ENCODE measurements at regions not wholly inside any gene's neighbourhood (a gene's known extent, or its start where the extent isn't known, plus 50 kb on each side); places are given as distances from the start of the nearest gene placed in this dataset.

DNA sequence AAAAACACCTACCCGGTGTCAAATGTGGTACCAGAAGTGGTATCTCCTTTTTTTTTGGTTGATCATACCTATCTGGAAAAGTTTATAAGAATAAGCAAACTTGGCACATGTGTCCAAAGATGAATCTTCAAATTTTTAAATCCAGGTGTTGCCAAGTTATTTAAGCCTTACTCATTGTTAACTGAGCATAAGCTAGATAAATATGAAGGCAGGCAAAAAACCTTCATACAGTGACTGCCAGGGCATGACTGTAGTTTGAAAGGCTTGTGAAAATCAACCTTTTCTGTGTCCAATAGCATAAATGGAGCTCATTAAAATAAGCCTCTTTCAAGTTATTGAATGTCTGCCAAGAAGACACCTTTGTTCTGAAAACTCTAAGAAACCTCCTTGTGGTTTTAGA, 699.2 kb downstream of the DOK5 start:
- TF ChIP-seq CSDC2 (CRISPR knock-in tag; IDR thresholded peaks at IDR 0.05): no peak
- TF ChIP-seq ZNF565 (CRISPR knock-in tag; conservative IDR thresholded peaks at IDR 0.05; ENCODE audit: low read depth): no peak
- TF ChIP-seq, protein P1, sequence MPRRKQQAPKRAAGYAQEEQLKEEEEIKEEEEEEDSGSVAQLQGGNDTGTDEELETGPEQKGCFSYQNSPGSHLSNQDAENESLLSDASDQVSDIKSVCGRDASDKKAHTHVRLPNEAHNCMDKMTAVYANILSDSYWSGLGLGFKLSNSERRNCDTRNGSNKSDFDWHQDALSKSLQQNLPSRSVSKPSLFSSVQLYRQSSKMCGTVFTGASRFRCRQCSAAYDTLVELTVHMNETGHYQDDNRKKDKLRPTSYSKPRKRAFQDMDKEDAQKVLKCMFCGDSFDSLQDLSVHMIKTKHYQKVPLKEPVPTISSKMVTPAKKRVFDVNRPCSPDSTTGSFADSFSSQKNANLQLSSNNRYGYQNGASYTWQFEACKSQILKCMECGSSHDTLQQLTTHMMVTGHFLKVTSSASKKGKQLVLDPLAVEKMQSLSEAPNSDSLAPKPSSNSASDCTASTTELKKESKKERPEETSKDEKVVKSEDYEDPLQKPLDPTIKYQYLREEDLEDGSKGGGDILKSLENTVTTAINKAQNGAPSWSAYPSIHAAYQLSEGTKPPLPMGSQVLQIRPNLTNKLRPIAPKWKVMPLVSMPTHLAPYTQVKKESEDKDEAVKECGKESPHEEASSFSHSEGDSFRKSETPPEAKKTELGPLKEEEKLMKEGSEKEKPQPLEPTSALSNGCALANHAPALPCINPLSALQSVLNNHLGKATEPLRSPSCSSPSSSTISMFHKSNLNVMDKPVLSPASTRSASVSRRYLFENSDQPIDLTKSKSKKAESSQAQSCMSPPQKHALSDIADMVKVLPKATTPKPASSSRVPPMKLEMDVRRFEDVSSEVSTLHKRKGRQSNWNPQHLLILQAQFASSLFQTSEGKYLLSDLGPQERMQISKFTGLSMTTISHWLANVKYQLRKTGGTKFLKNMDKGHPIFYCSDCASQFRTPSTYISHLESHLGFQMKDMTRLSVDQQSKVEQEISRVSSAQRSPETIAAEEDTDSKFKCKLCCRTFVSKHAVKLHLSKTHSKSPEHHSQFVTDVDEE (CRISPR knock-in tag; IDR thresholded peaks at IDR 0.05): no peak
- no peak for TF ChIP-seq ZNF70 (CRISPR knock-in tag; IDR thresholded peaks at IDR 0.05)
- TF ChIP-seq BACH2 (CRISPR knock-in tag; IDR thresholded peaks at IDR 0.05; ENCODE audit: borderline replicate concordance): no peak
- TF ChIP-seq TOX (CRISPR knock-in tag; IDR thresholded peaks at IDR 0.05; ENCODE audit: borderline replicate concordance): no peak
- TF ChIP-seq RARB (CRISPR knock-in tag; IDR thresholded peaks at IDR 0.05): no peak
- TF ChIP-seq, protein P2, sequence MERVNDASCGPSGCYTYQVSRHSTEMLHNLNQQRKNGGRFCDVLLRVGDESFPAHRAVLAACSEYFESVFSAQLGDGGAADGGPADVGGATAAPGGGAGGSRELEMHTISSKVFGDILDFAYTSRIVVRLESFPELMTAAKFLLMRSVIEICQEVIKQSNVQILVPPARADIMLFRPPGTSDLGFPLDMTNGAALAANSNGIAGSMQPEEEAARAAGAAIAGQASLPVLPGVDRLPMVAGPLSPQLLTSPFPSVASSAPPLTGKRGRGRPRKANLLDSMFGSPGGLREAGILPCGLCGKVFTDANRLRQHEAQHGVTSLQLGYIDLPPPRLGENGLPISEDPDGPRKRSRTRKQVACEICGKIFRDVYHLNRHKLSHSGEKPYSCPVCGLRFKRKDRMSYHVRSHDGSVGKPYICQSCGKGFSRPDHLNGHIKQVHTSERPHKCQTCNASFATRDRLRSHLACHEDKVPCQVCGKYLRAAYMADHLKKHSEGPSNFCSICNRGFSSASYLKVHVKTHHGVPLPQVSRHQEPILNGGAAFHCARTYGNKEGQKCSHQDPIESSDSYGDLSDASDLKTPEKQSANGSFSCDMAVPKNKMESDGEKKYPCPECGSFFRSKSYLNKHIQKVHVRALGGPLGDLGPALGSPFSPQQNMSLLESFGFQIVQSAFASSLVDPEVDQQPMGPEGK (CRISPR knock-in tag; IDR thresholded peaks at IDR 0.05; ENCODE audit: borderline replicate concordance): no peak
- no peak for TF ChIP-seq ARNTL (CRISPR knock-in tag; IDR thresholded peaks at IDR 0.05; ENCODE audit: borderline replicate concordance, low read depth)
- no peak for TF ChIP-seq ISL1 (CRISPR knock-in tag; IDR thresholded peaks at IDR 0.05)
- TF ChIP-seq ZC3H10 (CRISPR knock-in tag; IDR thresholded peaks at IDR 0.05): no peak
- TF ChIP-seq PPARA (CRISPR knock-in tag; IDR thresholded peaks at IDR 0.05; ENCODE audit: borderline replicate concordance): no peak
- TF ChIP-seq ZFP30 (CRISPR knock-in tag; IDR thresholded peaks at IDR 0.05): no peak
- TF ChIP-seq, protein P3, sequence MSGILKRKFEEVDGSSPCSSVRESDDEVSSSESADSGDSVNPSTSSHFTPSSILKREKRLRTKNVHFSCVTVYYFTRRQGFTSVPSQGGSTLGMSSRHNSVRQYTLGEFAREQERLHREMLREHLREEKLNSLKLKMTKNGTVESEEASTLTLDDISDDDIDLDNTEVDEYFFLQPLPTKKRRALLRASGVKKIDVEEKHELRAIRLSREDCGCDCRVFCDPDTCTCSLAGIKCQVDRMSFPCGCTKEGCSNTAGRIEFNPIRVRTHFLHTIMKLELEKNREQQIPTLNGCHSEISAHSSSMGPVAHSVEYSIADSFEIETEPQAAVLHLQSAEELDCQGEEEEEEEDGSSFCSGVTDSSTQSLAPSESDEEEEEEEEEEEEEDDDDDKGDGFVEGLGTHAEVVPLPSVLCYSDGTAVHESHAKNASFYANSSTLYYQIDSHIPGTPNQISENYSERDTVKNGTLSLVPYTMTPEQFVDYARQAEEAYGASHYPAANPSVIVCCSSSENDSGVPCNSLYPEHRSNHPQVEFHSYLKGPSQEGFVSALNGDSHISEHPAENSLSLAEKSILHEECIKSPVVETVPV (CRISPR knock-in tag; IDR thresholded peaks at IDR 0.05): no peak
- TF ChIP-seq ZNF8 (CRISPR knock-in tag; IDR thresholded peaks at IDR 0.05): no peak
- no peak for TF ChIP-seq ESRRG (CRISPR knock-in tag; IDR thresholded peaks at IDR 0.05)
- TF ChIP-seq, protein P4, sequence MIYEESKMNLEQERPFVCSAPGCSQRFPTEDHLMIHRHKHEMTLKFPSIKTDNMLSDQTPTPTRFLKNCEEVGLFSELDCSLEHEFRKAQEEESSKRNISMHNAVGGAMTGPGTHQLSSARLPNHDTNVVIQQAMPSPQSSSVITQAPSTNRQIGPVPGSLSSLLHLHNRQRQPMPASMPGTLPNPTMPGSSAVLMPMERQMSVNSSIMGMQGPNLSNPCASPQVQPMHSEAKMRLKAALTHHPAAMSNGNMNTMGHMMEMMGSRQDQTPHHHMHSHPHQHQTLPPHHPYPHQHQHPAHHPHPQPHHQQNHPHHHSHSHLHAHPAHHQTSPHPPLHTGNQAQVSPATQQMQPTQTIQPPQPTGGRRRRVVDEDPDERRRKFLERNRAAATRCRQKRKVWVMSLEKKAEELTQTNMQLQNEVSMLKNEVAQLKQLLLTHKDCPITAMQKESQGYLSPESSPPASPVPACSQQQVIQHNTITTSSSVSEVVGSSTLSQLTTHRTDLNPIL (CRISPR knock-in tag; IDR thresholded peaks at IDR 0.05; ENCODE audit: low read depth): no peak
- ATAC-seq: no peak

DNA sequence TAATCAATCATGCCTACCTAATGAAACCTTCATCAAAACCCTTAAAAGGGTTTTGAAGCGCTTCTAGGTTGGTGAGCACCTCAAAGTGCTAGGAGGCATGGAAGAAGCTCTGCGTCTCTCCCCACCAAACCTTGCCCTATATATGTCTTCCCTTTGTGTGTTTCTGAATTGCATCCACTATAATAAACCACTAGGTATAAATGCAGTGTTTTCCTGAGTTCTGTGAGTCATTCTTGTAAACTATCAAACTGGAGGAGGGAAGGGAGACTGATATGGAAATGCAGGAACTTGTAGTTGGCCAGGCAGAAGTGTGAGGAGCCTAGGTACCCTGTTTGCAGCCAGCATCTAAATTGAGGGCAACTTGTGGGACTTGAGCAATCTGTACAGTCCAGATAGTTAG, 698.8 kb downstream of the DOK5 start:
- no peak for ATAC-seq
- TF ChIP-seq ESRRG (CRISPR knock-in tag; IDR thresholded peaks at IDR 0.05) (no peak), ZNF8 (CRISPR knock-in tag; IDR thresholded peaks at IDR 0.05) (no peak), GLIS3 (CRISPR knock-in tag; IDR thresholded peaks at IDR 0.05) (no peak), ARNTL (CRISPR knock-in tag; IDR thresholded peaks at IDR 0.05; ENCODE audit: borderline replicate concordance, low read depth) (no peak), CSDC2 (CRISPR knock-in tag; IDR thresholded peaks at IDR 0.05) (no peak), ZNF70 (CRISPR knock-in tag; IDR thresholded peaks at IDR 0.05) (no peak), SNAI2 (CRISPR knock-in tag; IDR thresholded peaks at IDR 0.05) (no peak)
- TF ChIP-seq, protein P4 (CRISPR knock-in tag; IDR thresholded peaks at IDR 0.05; ENCODE audit: low read depth): no peak
- TF ChIP-seq, protein P2 (CRISPR knock-in tag; IDR thresholded peaks at IDR 0.05; ENCODE audit: borderline replicate concordance): no peak
- TF ChIP-seq, protein P3 (CRISPR knock-in tag; IDR thresholded peaks at IDR 0.05): no peak

All from SK-N-SH treated with all-trans-retinoic acid at 6 μM for 48 hours (cell line).